WI38 (cell line): ENCODE measurements at regions not wholly inside any gene's neighbourhood (a gene's known extent, or its start where the extent isn't known, plus 50 kb on each side); places are given as distances from the start of the nearest gene placed in this dataset.

Experiments used
- H3K4me3 ChIP-seq: 2 replicates; pipeline ENCODE4 v1.5.1; 2011; ENCODE audit warnings: low read depth, mild to moderate bottlenecking, control low read depth, low read length
- TF ChIP-seq, protein P1 (sequence below): IDR thresholded peaks from 2 replicates; pipeline ENCODE4 v1.5.1; 2012; ENCODE audit warnings: low read depth, mild to moderate bottlenecking, control low read depth, low read length

DNA sequence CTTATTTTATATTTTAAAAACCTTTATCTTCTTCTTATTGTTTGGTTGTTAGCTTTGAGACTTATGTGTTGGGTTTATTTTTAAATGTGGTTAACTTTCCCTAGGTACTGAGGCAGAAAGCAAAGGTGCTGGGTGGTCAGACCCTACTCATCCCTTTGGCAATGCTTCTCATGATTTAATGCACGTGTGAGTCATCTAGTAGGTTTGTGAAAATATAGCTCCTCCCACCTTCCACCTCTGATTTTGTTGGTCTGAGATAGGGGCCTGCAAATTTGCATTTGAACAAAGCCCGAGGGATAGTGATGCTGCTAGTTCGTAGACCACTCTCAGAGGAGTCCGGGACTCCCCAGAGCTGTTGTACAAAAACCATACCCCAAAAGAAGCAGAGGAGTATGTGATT lies 771.3 kb upstream of the ARGLU1 start:
- no peak overlapping the region for H3K4me3 ChIP-seq
- TF ChIP-seq, protein P1, sequence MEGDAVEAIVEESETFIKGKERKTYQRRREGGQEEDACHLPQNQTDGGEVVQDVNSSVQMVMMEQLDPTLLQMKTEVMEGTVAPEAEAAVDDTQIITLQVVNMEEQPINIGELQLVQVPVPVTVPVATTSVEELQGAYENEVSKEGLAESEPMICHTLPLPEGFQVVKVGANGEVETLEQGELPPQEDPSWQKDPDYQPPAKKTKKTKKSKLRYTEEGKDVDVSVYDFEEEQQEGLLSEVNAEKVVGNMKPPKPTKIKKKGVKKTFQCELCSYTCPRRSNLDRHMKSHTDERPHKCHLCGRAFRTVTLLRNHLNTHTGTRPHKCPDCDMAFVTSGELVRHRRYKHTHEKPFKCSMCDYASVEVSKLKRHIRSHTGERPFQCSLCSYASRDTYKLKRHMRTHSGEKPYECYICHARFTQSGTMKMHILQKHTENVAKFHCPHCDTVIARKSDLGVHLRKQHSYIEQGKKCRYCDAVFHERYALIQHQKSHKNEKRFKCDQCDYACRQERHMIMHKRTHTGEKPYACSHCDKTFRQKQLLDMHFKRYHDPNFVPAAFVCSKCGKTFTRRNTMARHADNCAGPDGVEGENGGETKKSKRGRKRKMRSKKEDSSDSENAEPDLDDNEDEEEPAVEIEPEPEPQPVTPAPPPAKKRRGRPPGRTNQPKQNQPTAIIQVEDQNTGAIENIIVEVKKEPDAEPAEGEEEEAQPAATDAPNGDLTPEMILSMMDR = no peak

DNA sequence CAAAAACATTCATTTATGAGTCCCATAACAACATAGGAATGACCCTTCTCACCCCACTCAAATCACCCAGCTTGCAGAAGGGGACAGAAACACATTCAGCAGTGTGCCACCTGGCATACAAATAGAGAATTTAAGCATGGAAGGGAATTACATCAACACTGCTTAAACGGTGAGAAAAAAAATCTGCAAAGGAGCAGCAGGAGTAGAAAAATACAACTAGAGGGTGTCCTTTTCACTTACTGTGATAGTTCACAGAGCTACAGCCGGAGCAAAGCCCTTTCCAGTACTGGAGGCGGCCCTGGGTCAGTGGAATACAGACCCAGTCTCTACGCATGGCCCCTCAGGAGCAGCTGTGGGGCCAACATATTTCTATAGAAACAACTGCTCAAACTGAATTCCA lies 764.3 kb upstream of the ARGLU1 start:
- H3K4me3 ChIP-seq = no peak overlapping the region
- TF ChIP-seq, protein P1 = no peak

DNA sequence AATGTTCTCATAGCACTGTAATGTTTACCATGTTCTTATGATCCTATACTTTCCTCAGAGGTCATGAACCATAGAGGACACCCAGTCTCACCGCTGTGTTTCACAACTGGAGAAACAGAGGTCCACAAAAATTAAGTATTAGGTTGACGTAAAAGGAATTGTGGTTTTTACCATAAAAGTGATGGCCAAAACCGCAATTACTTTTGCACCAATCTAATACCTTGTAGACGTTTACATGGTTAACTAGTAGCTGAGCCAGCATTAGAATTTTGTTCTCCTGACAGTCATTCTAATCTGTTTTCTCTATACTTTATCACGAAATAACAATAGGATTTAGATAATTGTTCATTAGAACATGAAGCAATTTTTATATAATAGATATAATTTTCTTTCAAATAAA lies 763.4 kb upstream of the ARGLU1 start:
- no peak overlapping the region for H3K4me3 ChIP-seq
- TF ChIP-seq, protein P1 = no peak

DNA sequence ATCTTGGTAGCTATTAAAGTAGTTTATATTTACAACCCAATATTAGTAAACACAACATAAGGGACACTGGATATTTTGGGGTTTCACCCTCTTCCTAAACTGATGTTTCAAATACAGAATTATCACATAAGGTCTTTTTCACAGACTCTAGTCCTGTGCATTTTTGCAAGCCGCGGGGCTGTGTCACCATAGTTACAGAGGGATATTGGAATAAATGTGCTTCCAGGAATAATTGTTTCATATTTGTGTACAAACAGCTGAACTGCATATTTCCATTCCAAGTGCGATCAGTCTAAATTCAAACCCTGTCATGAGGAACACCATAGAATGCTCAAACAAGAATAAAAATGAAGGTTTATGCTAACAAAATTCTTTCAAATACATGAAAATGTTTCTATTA lies 762.5 kb upstream of the ARGLU1 start:
- H3K4me3 ChIP-seq = no peak overlapping the region
- TF ChIP-seq, protein P1 = no peak

DNA sequence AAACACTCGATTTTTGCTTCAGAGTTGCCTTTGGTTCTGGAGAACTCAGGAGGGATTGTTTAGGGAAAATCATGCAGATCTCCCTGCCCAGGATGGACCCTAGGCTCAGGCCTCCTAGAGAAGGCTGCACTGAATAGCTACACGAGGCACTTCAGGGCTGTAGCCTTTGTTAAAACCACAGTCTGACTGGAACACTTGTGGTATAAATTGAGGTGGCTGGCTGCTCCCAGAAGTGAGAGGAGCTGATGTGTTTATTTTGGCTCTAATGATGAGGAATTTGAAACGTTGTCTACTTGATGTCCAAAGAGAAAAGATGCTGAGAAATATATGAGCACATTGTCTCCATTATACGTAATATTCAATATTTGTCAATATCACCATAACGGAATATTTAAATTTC lies 762.1 kb upstream of the ARGLU1 start:
- TF ChIP-seq, protein P1 = no peak
- H3K4me3 ChIP-seq = no peak overlapping the region

DNA sequence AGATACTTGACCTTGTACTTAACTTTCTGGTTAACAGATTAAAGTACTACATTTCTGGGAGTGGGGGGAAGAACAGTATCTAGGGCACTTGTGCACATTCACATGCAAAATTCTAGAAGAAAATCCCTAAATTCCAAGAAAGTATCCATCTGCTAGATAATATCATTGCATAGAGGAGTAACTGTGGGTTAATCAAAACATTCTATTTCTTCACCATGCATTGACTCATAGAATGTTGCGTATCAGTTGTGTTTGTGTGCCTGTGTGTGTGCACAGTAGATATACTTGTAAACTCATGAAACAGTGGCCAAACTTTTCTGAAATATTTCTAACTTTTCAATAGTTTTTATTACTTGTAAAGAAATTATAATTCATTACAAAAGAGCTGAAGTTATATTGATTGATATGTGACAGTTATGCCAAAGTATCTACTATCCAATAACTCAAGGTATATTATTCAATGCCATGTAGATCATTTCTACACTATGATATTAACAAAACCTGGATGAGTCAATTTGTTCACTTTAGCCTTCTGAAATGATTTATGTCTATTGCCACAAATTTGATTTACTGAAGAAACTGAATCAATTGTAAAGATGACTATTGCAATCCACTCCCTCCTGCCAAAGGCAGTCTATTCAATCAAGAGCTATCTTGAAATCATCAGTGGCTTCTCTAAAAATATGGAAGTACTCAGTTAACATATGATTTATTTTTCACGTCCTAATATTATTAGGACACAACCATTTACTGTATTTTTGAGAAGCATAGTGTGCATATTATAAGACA lies 756.7 kb upstream of the ARGLU1 start:
- no peak overlapping the region for H3K4me3 ChIP-seq
- TF ChIP-seq, protein P1 = no peak

DNA sequence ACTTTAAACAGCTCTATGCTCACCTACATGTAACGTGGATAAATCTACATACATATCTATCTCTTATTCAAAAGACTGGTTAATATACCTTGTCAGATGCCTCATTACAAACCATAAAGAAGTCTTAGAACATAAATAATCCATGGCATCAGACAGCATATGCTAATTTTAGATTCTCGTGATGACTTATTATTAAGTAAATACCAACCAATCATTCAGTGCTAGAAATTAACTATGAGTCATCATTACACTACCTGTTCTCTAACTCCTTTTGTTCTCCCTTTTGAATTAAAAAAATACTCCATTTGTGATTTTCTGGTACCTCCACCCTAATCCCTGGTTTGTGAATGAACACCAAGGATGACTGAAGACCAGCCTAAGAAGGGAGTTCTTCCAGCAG lies 754.3 kb upstream of the ARGLU1 start:
- TF ChIP-seq, protein P1 = no peak
- no peak overlapping the region for H3K4me3 ChIP-seq
